OCI-LY1 (cell line): ENCODE measurements at regions not wholly inside any gene's neighbourhood (a gene's known extent, or its start where the extent isn't known, plus 50 kb on each side); places are given as distances from the start of the nearest gene placed in this dataset.

Source experiments
- H2AFZ ChIP-seq: fragments of 200-600 bp; sonication (generic), shearing (Covaris generic); 2 replicates; pipeline ENCODE4 v1.6.0; 2014; ENCODE audit warnings: antibody characterized with exemption, mild to moderate bottlenecking, low read length
- H3F3A ChIP-seq: fragments of 200-600 bp; sonication (generic), shearing (Covaris generic); 2 replicates; pipeline ENCODE4 v1.6.0; 2014; ENCODE audit warnings: mild to moderate bottlenecking, antibody characterized with exemption, low read length, moderate library complexity; ENCODE audit not compliant: insufficient read depth
- H3K27ac ChIP-seq: fragments of 200-600 bp; sonication (generic); 2 replicates; pipeline ENCODE4 v1.5.1; 2014; ENCODE audit warnings: low read length, mixed run types, mild to moderate bottlenecking, low read depth; ENCODE audit not compliant: poor library complexity, severe bottlenecking
- H3K27me3 ChIP-seq: fragments of 200-600 bp; sonication (generic); 2 replicates; pipeline ENCODE4 v1.6.0; 2014; ENCODE audit warnings: antibody characterized with exemption, mild to moderate bottlenecking, low read length, moderate library complexity; ENCODE audit not compliant: insufficient read depth
- H3K36me3 ChIP-seq: fragments of 200-600 bp; sonication (generic); 2 replicates; pipeline ENCODE4 v1.6.1; 2014; ENCODE audit warnings: mild to moderate bottlenecking, antibody characterized with exemption, low read length, moderate library complexity, mixed read lengths; ENCODE audit not compliant: insufficient read depth
- H3K4me1 ChIP-seq: fragments of 200-600 bp; sonication (generic); 2 replicates; pipeline ENCODE4 v1.5.1; 2014; ENCODE audit warnings: mild to moderate bottlenecking, low read length, moderate library complexity; ENCODE audit not compliant: insufficient read depth, severe bottlenecking
- H3K4me2 ChIP-seq: fragments of 200-600 bp; sonication (generic), shearing (Covaris generic); 2 replicates; pipeline ENCODE4 v1.6.1; 2014; ENCODE audit warnings: low read length
- H3K4me3 ChIP-seq: fragments of 200-600 bp; sonication (generic); 2 replicates; pipeline ENCODE4 v1.5.1; 2014; ENCODE audit warnings: low read length, low read depth, mild to moderate bottlenecking, mixed read lengths; ENCODE audit not compliant: poor library complexity, severe bottlenecking
- H3K79me2 ChIP-seq: fragments of 200-600 bp; shearing (Covaris generic); 2 replicates; pipeline ENCODE4 v1.6.1; 2016; ENCODE audit warnings: mixed run types, low read length, mixed read lengths; ENCODE audit not compliant: insufficient read depth
- H3K9ac ChIP-seq: fragments of 200-600 bp; sonication (generic), shearing (Covaris generic); 2 replicates; pipeline ENCODE4 v1.6.1; 2014; ENCODE audit warnings: mild to moderate bottlenecking, low read length, mixed read lengths
- H3K9me2 ChIP-seq: fragments of 200-600 bp; sonication (generic), shearing (Covaris generic); 2 replicates; pipeline ENCODE4 v1.6.1; 2014; ENCODE audit warnings: low read depth, mild to moderate bottlenecking, low read length, mixed read lengths
- H3K9me3 ChIP-seq: fragments of 200-600 bp; shearing (Covaris generic); 2 replicates; pipeline ENCODE4 v1.6.1; 2014; ENCODE audit warnings: low read length, mixed read lengths
- H4K20me1 ChIP-seq: fragments of 200-600 bp; sonication (generic), shearing (Covaris generic); 2 replicates; pipeline ENCODE4 v1.6.0; 2016; ENCODE audit warnings: mild to moderate bottlenecking, low read length; ENCODE audit not compliant: insufficient read depth
- CTCF ChIP-seq: fragments of 200-600 bp; sonication (generic), shearing (Covaris generic); IDR thresholded peaks from 2 replicates; pipeline ENCODE4 v1.5.1; 2017; ENCODE audit warnings: mild to moderate bottlenecking, antibody characterized with exemption, low read length, moderate library complexity, mixed read lengths
- EZH2 ChIP-seq: fragments of 200-600 bp; sonication (generic), shearing (Covaris generic); IDR thresholded peaks from 2 replicates; pipeline ENCODE4 v1.8.0; 2017; ENCODE audit warnings: borderline replicate concordance, mixed run types, mild to moderate bottlenecking, antibody characterized with exemption, low read length, moderate library complexity, mixed read lengths

GRCh38 chr16:56068816-56069215 is 122.5 kb upstream of the GNAO1 start:
- no peaks in the 10 kb centered on the region for H4K20me1 ChIP-seq
- no peak overlapping the region for H3K4me2 ChIP-seq
- H3K79me2 ChIP-seq: no peaks in the 10 kb centered on the region
- no peaks in the 10 kb centered on the region for H3K36me3 ChIP-seq
- H3K27ac ChIP-seq: no peak overlapping the region
- H2AFZ ChIP-seq: no peak overlapping the region
- H3K27me3 ChIP-seq: 0 out of 2 replicates have a peak, but pooled peaks cover 2% of the 10 kb centered on the region
- no peaks in the 10 kb centered on the region for H3K9me2 ChIP-seq
- H3K9ac ChIP-seq: no peak overlapping the region
- no peaks in the 10 kb centered on the region for H3F3A ChIP-seq
- H3K4me3 ChIP-seq: no peak overlapping the region
- no peaks in the 10 kb centered on the region for H3K4me1 ChIP-seq
- no peaks in the 10 kb centered on the region for H3K9me3 ChIP-seq
- TF ChIP-seq EZH2 (no peak), CTCF (no peak)

DNA sequence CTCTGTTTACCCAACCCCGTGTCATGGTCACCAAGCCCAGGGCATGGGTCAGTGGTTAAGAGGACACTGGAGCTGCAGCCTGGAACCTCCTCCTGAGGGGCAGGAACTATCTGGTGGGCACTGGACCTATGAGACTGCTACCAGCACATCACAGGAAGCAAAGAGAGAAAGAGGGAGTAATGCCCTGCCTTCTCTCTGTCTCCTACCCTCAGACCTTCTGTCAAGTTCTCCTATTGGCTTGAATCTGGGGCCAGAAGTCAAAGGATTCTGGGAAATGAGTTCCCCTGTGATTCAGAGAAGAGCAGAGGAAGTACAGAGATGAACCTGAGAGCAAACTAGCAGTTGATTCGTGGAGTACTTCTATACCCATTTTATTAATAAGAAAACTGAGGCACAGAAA is 123.0 kb upstream of the GNAO1 start:
- H3K27ac ChIP-seq: no peak overlapping the region
- TF ChIP-seq EZH2 (no peak), CTCF (no peak)
- no peak overlapping the region for H3K4me2 ChIP-seq
- H3K36me3 ChIP-seq: no peaks in the 10 kb centered on the region
- H3K9me2 ChIP-seq: no peaks in the 10 kb centered on the region
- no peaks in the 10 kb centered on the region for H3K9me3 ChIP-seq
- H3K79me2 ChIP-seq: no peaks in the 10 kb centered on the region
- H2AFZ ChIP-seq: no peak overlapping the region
- H4K20me1 ChIP-seq: no peaks in the 10 kb centered on the region
- 0 out of 2 replicates have a peak, but pooled peaks cover 2% of the 10 kb centered on the region for H3K27me3 ChIP-seq
- no peak overlapping the region for H3K4me3 ChIP-seq
- H3K4me1 ChIP-seq: no peaks in the 10 kb centered on the region
- H3F3A ChIP-seq: no peaks in the 10 kb centered on the region
- H3K9ac ChIP-seq: no peak overlapping the region

- H3K9me2 ChIP-seq: no peaks in the 10 kb centered on the region
- no peaks in the 10 kb centered on the region for H3K36me3 ChIP-seq
- no peaks in the 10 kb centered on the region for H3F3A ChIP-seq
- H3K4me2 ChIP-seq: no peak overlapping the region
- no peaks in the 10 kb centered on the region for H3K79me2 ChIP-seq
- TF ChIP-seq CTCF: no peak
- no peak for TF ChIP-seq EZH2
- no peaks in the 10 kb centered on the region for H4K20me1 ChIP-seq
- H3K4me3 ChIP-seq: no peak overlapping the region
- H3K4me1 ChIP-seq: no peaks in the 10 kb centered on the region
- H3K27me3 ChIP-seq: 0 out of 2 replicates have a peak, but pooled peaks cover 2% of the 10 kb centered on the region
- H3K9ac ChIP-seq: no peak overlapping the region
- no peak overlapping the region for H2AFZ ChIP-seq
- H3K27ac ChIP-seq: no peak overlapping the region
- H3K9me3 ChIP-seq: no peaks in the 10 kb centered on the region
These were observed 123.9 kb upstream of the GNAO1 start for GRCh38 chr16:56067406-56067805.
